ENCODE measurements at regions not wholly inside any gene's neighbourhood (a gene's known extent, or its start where the extent isn't known, plus 50 kb on each side); places are given as distances from the start of the nearest gene placed in this dataset.

- TF ChIP-seq, protein P1, sequence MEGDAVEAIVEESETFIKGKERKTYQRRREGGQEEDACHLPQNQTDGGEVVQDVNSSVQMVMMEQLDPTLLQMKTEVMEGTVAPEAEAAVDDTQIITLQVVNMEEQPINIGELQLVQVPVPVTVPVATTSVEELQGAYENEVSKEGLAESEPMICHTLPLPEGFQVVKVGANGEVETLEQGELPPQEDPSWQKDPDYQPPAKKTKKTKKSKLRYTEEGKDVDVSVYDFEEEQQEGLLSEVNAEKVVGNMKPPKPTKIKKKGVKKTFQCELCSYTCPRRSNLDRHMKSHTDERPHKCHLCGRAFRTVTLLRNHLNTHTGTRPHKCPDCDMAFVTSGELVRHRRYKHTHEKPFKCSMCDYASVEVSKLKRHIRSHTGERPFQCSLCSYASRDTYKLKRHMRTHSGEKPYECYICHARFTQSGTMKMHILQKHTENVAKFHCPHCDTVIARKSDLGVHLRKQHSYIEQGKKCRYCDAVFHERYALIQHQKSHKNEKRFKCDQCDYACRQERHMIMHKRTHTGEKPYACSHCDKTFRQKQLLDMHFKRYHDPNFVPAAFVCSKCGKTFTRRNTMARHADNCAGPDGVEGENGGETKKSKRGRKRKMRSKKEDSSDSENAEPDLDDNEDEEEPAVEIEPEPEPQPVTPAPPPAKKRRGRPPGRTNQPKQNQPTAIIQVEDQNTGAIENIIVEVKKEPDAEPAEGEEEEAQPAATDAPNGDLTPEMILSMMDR (IDR thresholded peaks at IDR 0.05) = no peak
- no peak for TF ChIP-seq POLR2A (IDR thresholded peaks at IDR 0.05)
These were observed 53.4 kb upstream of the ANTXR2 start for GRCh38 chr4:80126435-80126834.

Data from ovary (tissue), 3 donors.